MG63 (cell line): ENCODE measurements at regions not wholly inside any gene's neighbourhood (a gene's known extent, or its start where the extent isn't known, plus 50 kb on each side); places are given as distances from the start of the nearest gene placed in this dataset.
A peak's percentile ranks its signal among the peaks of the same experiment; 100 is the strongest.

Experiments used
- DNase-seq: peaks from one replicate; pipeline ENCODE4 v3.0.0-alpha.2; 2020
- H3K27me3 ChIP-seq: fragments of 250-450 bp; sonication (Bioruptor Pico); 2 replicates; pipeline ENCODE4 v1.5.1; 2020; ENCODE audit warnings: mild to moderate bottlenecking, moderate library complexity
- H3K36me3 ChIP-seq: fragments of 250-450 bp; sonication (Bioruptor Pico); 2 replicates; pipeline ENCODE4 v1.5.1; 2020; ENCODE audit warnings: mild to moderate bottlenecking, moderate library complexity
- H3K4me3 ChIP-seq: fragments of 250-450 bp; sonication (Bioruptor Pico); 2 replicates; pipeline ENCODE4 v1.5.1; 2020; ENCODE audit warnings: mild to moderate bottlenecking, moderate library complexity
- H3K9me3 ChIP-seq: fragments of 250-450 bp; sonication (Bioruptor Pico); 2 replicates; pipeline ENCODE4 v1.5.1; 2020; ENCODE audit warnings: mild to moderate bottlenecking, moderate library complexity

DNA sequence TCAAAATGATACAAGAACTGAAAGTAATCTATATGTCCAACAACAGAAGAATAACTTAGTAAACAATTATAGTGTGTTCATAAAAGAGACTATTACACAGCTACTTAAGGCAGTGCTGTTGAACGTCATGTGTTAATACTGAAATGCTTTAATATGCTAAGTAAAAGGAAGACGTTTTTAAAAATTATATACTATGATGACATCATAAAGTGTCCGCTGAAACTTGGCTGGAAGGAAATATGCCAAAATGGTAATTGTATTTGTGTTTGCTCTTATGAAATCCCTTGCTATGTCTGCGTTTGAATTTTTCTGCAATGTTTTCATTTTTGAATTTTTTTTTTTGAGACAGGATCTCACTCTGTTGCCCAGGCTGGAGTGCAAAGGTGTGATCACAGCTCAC, 679.3 kb downstream of the DHX35 start:
- Histone ChIP-seq H3K4me3 (no peak overlapping the region), H3K36me3 (no peaks in the 10 kb centered on the region), H3K9me3 (no peaks in the 10 kb centered on the region), H3K27me3 (no peaks in the 10 kb centered on the region; the same call in 1 of the 2 replicates)
- DNase-seq: no peak

GRCh38 chr20:39640147-39640546, 678.0 kb downstream of the DHX35 start:
- H3K36me3 ChIP-seq: no peaks in the 10 kb centered on the region
- H3K9me3 ChIP-seq: no peaks in the 10 kb centered on the region
- H3K4me3 ChIP-seq: no peak overlapping the region
- no peak for DNase-seq
- no peaks in the 10 kb centered on the region; the same call in 1 of the 2 replicates for H3K27me3 ChIP-seq

GRCh38 chr20:39638731-39639130, 676.6 kb downstream of the DHX35 start:
- no peak overlapping the region for H3K4me3 ChIP-seq
- no peaks in the 10 kb centered on the region; the same call in 1 of the 2 replicates for H3K27me3 ChIP-seq
- no peaks in the 10 kb centered on the region for H3K9me3 ChIP-seq
- no peak for DNase-seq
- H3K36me3 ChIP-seq: no peaks in the 10 kb centered on the region

DNA sequence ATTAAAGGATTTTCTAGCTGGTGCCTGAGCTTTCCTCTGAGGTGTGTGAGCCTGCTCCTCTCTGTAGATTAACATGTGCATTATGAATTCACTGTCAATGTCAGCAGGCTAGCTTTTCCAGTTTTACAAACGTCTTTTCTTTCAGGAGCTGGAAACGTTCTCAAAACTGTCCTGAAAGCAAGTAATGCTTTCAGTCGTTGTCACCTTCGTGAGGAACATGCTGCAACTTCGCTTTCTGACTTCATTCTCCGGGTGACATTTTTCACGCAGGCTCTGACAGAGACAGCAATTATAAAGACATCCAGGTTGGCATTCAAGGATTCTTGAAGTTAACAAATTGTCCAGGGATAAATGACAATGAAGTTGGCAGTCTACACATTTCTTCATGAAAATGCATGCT, 671.5 kb downstream of the DHX35 start:
- Histone ChIP-seq H3K9me3 (no peaks in the 10 kb centered on the region), H3K36me3 (no peaks in the 10 kb centered on the region), H3K4me3 (no peak overlapping the region), H3K27me3 (no peaks in the 10 kb centered on the region)
- no peak for DNase-seq

GRCh38 chr20:39632757-39633156, 670.6 kb downstream of the DHX35 start:
- Histone ChIP-seq H3K9me3 (no peaks in the 10 kb centered on the region), H3K4me3 (no peak overlapping the region), H3K27me3 (no peaks in the 10 kb centered on the region), H3K36me3 (no peaks in the 10 kb centered on the region)
- DNase-seq: no peak

GRCh38 chr20:39632176-39632575, 670.0 kb downstream of the DHX35 start:
- DNase-seq: no peak
- Histone ChIP-seq H3K27me3 (no peaks in the 10 kb centered on the region), H3K4me3 (no peak overlapping the region), H3K36me3 (no peaks in the 10 kb centered on the region), H3K9me3 (no peaks in the 10 kb centered on the region)

DNA sequence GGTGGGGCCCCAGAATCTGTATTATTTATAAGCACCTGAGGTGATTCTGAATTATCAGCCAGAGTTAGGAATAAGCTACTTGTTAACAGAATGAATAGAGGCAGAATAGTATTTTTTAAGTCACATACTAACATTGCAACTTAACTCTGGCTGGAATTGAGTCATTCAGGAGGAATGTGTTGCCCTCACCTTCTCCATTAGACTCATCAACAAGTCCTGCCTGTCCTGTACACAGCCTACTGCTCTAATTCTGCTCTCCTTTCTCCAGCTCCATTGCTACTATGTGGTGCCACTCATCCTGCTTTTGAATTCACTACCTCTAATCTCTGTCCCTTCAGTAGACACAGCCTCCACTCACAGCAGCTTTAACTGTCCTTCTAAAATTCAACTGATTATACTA, 669.4 kb downstream of the DHX35 start:
- Histone ChIP-seq H3K4me3 (no peak overlapping the region), H3K9me3 (no peaks in the 10 kb centered on the region), H3K27me3 (no peaks in the 10 kb centered on the region), H3K36me3 (no peaks in the 10 kb centered on the region)
- no peak for DNase-seq

- Histone ChIP-seq H3K4me3 (no peak overlapping the region), H3K36me3 (no peaks in the 10 kb centered on the region), H3K27me3 (no peaks in the 10 kb centered on the region), H3K9me3 (no peaks in the 10 kb centered on the region)
- DNase-seq: no peak
Measured at GRCh38 chr20:39630215-39630908, 668.2 kb downstream of the DHX35 start.

GRCh38 chr20:39627765-39628164, 665.6 kb downstream of the DHX35 start:
- Histone ChIP-seq H3K9me3 (no peaks in the 10 kb centered on the region), H3K4me3 (no peak overlapping the region), H3K27me3 (no peaks in the 10 kb centered on the region), H3K36me3 (no peaks in the 10 kb centered on the region)
- no peak for DNase-seq

- no peaks in the 10 kb centered on the region for H3K36me3 ChIP-seq
- no peak overlapping the region for H3K4me3 ChIP-seq
- H3K9me3 ChIP-seq: no peaks in the 10 kb centered on the region
- DNase-seq: no peak
- no peaks in the 10 kb centered on the region for H3K27me3 ChIP-seq
Measured at GRCh38 chr20:39624316-39624715, 662.2 kb downstream of the DHX35 start.

DNA sequence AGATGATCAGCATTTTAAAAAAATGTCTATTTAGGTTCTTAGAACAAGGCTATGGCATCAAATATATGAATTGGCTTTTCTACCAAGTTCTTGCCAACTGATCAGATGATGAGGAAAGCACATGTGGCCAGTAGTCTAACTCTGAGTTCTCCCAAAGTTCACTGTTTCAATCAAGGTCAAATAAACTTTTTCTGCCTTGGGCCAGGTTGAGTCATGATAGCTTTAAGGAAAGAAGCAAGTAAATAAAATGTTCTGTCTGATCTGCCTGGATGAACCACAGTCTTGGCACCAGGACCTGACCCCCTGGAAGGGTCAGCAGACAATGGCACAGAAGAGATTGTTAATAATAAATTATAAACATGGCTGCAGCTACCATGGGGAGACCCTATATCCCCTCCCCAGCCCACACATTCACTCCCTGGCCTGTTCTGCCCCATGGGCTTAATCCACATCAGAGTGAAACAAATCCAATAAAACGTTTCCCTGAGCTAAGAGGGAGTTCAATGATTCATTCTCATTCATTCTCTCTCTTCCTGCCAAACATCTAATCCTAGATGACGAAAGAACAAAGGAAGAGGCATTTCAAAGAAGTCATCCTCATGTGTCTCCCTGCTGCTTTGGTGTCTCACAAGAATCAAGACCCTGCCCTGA, 661.6 kb downstream of the DHX35 start:
- DNase-seq: peak; percentile 80
- H3K27me3 ChIP-seq: no peaks in the 10 kb centered on the region
- H3K4me3 ChIP-seq: no peak overlapping the region
- H3K9me3 ChIP-seq: no peaks in the 10 kb centered on the region
- no peaks in the 10 kb centered on the region for H3K36me3 ChIP-seq

DNA sequence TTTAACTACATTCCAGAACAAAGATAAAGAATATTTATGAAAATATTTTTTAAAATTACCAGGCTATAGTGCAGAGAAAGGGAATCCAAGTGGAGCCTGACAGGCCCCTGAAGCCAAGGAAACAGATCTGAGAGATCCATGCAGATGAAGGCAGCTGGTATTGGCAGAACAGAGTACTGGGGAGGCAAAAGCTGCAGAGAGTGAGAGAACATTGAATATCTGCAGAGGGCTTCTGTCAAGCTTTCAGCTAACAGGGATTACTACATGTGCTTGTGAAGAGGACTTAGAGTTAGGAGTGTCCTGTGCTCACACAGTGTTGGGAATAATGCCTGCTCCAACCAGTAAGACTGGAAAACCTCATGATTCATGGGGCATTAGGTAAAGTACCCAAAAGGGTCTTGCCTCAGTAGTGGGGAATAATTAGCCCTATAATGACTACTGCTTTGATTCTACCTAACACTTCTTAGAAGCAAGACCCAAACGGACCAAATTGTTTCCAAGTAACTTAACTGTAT, 657.2 kb downstream of the DHX35 start:
- no peaks in the 10 kb centered on the region for H3K9me3 ChIP-seq
- H3K36me3 ChIP-seq: no peaks in the 10 kb centered on the region
- DNase-seq: no peak
- no peak overlapping the region for H3K4me3 ChIP-seq
- H3K27me3 ChIP-seq: no peaks in the 10 kb centered on the region

- DNase-seq: no peak
- H3K4me3 ChIP-seq: no peak overlapping the region
- no peaks in the 10 kb centered on the region for H3K36me3 ChIP-seq
- H3K9me3 ChIP-seq: peaks cover 3% of the 10 kb centered on the region
- H3K27me3 ChIP-seq: no peaks in the 10 kb centered on the region
Measured at GRCh38 chr20:39611901-39612300, 649.8 kb downstream of the DHX35 start.

GRCh38 chr20:39607141-39607540, 645.0 kb downstream of the DHX35 start:
- Histone ChIP-seq H3K9me3 (peaks cover 3% of the 10 kb centered on the region), H3K27me3 (no peaks in the 10 kb centered on the region), H3K4me3 (no peak overlapping the region), H3K36me3 (no peaks in the 10 kb centered on the region)
- peak; percentile 22 for DNase-seq

DNA sequence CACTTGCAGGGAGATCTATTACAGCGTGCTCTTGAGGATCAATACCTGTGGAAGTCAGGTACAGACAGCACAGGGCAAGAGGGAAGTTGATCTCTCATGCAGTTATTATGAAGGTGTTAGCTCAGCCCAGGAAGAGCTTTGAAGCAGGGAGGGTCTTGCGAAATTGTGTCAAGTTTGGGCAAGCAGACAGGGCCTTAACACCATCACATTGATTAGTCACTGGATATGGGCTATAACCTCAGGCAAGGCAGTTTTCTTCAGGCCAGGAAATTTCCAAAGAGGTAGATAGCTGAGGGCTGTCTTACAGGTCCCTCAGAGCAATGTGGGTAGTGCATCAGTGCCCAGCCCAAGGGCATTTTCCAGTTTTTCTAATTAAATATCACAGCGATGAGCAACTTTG, 643.8 kb downstream of the DHX35 start:
- Histone ChIP-seq H3K27me3 (no peaks in the 10 kb centered on the region), H3K9me3 (peaks cover 3% of the 10 kb centered on the region), H3K36me3 (no peaks in the 10 kb centered on the region), H3K4me3 (no peak overlapping the region)
- DNase-seq: peak; percentile 18

- Histone ChIP-seq H3K4me3 (no peak overlapping the region), H3K36me3 (no peaks in the 10 kb centered on the region), H3K9me3 (peaks cover 3% of the 10 kb centered on the region), H3K27me3 (no peaks in the 10 kb centered on the region)
- DNase-seq: no peak
Measured at GRCh38 chr20:39605361-39605760, 643.2 kb downstream of the DHX35 start.

GRCh38 chr20:39603219-39603618, 641.1 kb downstream of the DHX35 start:
- H3K4me3 ChIP-seq: no peak overlapping the region
- DNase-seq: no peak
- no peaks in the 10 kb centered on the region; the same call in 1 of the 2 replicates for H3K27me3 ChIP-seq
- no peaks in the 10 kb centered on the region for H3K36me3 ChIP-seq
- H3K9me3 ChIP-seq: no peaks in the 10 kb centered on the region

- H3K27me3 ChIP-seq: no peaks in the 10 kb centered on the region; the same call in 1 of the 2 replicates
- H3K4me3 ChIP-seq: no peak overlapping the region
- H3K36me3 ChIP-seq: no peaks in the 10 kb centered on the region
- H3K9me3 ChIP-seq: no peaks in the 10 kb centered on the region
- no peak for DNase-seq
Measured at GRCh38 chr20:39602649-39603048, 640.5 kb downstream of the DHX35 start.
